Heart right ventricle (tissue), 16 donors: ENCODE measurements at regions not wholly inside any gene's neighbourhood (a gene's known extent, or its start where the extent isn't known, plus 50 kb on each side); places are given as distances from the start of the nearest gene placed in this dataset.

ENCODE experiments used
- ATAC-seq, 8 donors: fragments of 200-7000 bp; cut with Tn5 transposase; one replicate each; pipeline ENCODE4 v1.9.1; 2020; ENCODE audit warnings: mild to moderate bottlenecking in 8 of 8, moderate library complexity in 8 of 8, moderate number of reproducible peaks in 1 of 8
- DNase-seq, 2 donors: peaks; one replicate each; pipeline ENCODE4 v3.0.0-alpha.2; 2020
- H3K27ac ChIP-seq, 10 donors: fragments of 200-600 bp; sonication (generic) in 2 of 10; one replicate each; pipeline versions ENCODE4 v1.5.0 to v1.8.0; 2020 to 2022; ENCODE audit warnings: mild to moderate bottlenecking in 3 of 10
- H3K27me3 ChIP-seq, 7 donors: fragments of 200-600 bp; one replicate each; pipeline ENCODE4 v1.8.0; 2021 to 2022; ENCODE audit warnings: mild to moderate bottlenecking in 2 of 7
- H3K36me3 ChIP-seq, 9 donors: fragments of 200-600 bp; sonication (generic) in 1 of 9; one replicate each; pipeline versions ENCODE4 v1.5.0 to v1.8.0; 2020 to 2022; ENCODE audit warnings: mild to moderate bottlenecking in 2 of 9
- H3K4me1 ChIP-seq, 9 donors: fragments of 200-600 bp; sonication (generic) in 1 of 9; one replicate each; pipeline versions ENCODE4 v1.5.0 to v1.8.0; 2020 to 2022; ENCODE audit warnings: mild to moderate bottlenecking in 4 of 9
- H3K4me3 ChIP-seq, 10 donors: fragments of 200-600 bp; sonication (generic) in 2 of 10; one replicate each; pipeline versions ENCODE4 v1.5.0 to v1.8.0; 2020 to 2022; ENCODE audit warnings: mild to moderate bottlenecking in 7 of 10, moderate library complexity in 2 of 10
- H3K9me3 ChIP-seq, 11 donors: fragments of 200-600 bp in 10 of 11; sonication (generic) in 2 of 11; one replicate each; pipeline versions ENCODE4 v1.5.0 to v1.8.0; 2013 to 2022; ENCODE audit warnings: mild to moderate bottlenecking in 2 of 11, control low read depth in 1 of 11, moderate library complexity in 1 of 11
- CTCF ChIP-seq, 9 donors: fragments of 200-600 bp; sonication (generic) in 2 of 9; IDR thresholded peaks; one replicate each; pipeline versions ENCODE4 v1.5.0 to v1.8.0; 2021 to 2022; ENCODE audit warnings: antibody characterized with exemption in 9 of 9, mild to moderate bottlenecking in 5 of 9, moderate library complexity in 1 of 9
- WGBS, 2 donors: extraction: QIAGEN DNeasy Blood & Tissue Kit; methylation state at CpG; one replicate each; pipeline ENCODE4 v1.1.7; 2013; ENCODE audit warnings: inconsistent platforms in 1 of 2; 5-methylcytosine and 5-hydroxymethylcytosine counted together
- intact Hi-C, 10 donors: fragments of 100-400 bp; cut with DNase I; formaldehyde crosslinking; loops; one replicate each; pipeline versions ENCODE4 v1.11.1 to v1.14.2; 2022
- donor health status: Arrhythmogenic right ventricular cardiomyopathy.
- donor health status: ischemic (EF 13 %, LVEDD 7.1; RV severe dilation, severe dysfunction).
- donor health status: healthy with polysubstance abuse.
- donor health status: DM: no; HTN: yes; CAD: no.
- donor health status: DM: no; HTN: no; CAD: no.
- donor health status: ischemic (EF 25% LVEDD 6.9; RV normal size, moderate dysfunction).
- donor health status: ischemic (EF 25% LVEDD 5.7; RV mildly dilated, moderate dysfunction).
- donor health status: healthy.
- donor health status: DM: yes; HTN: yes; CAD: no.
- donor health status: Ischemic cardiomyopathy.
- donor health status: ischemic (EF 35%, LVEDD 5.7; RV mildly dilated, moderate dysfunction).
- donor health status: nonischemic (EF 11% LVEDD 7.7; RV severe dilation, severe dysfunction).
- donor health status: DM: yes; HTN: yes; CAD: no.
- donor health status: PGD.
- donor health status: ischemic (EF 29% LVEDD 5.4; RV normal size, mild dysfunction).
- donor health status: nonischemic (EF 23%, LVEDD 6.1; RV moderate dilation, normal function).

- Histone ChIP-seq H3K27ac (no peak overlapping the region), H3K9me3 (no peaks in the 10 kb centered on the region), H3K27me3 (peaks cover 0 to 2% (median 0%) of the 10 kb centered on the region in 7 donors), H3K36me3 (no peaks in the 10 kb centered on the region), H3K4me1 (no peaks in the 10 kb centered on the region), H3K4me3 (no peak overlapping the region)
- DNase-seq (no peak), ATAC-seq (no peak)
- intact Hi-C loops: loop anchor here in 2 of 10 donors (10.0 kb wide), 2 partner anchors 56 to 194 kb away; no protein-coding TSS in a partner anchor
- WGBS, 2 donors: 65% methylated on average over 2 of the region's 2 CpGs
- no peak for TF ChIP-seq CTCF (IDR thresholded peaks at IDR 0.05)
Observed at GRCh38 chr16:35399133-35399532, 1939.7 kb downstream of the TP53TG3F start.

- Histone ChIP-seq H3K27ac (no peak overlapping the region), H3K4me3 (no peak overlapping the region), H3K4me1 (no peaks in the 10 kb centered on the region), H3K27me3 (no peaks in the 10 kb centered on the region), H3K36me3 (no peaks in the 10 kb centered on the region), H3K9me3 (peaks cover 0 to 9% (median 0%) of the 10 kb centered on the region in 11 donors)
- no peak for TF ChIP-seq CTCF (IDR thresholded peaks at IDR 0.05)
- no peak for ATAC-seq
- intact Hi-C loops: loop anchor here in 1 of 10 donors (10.0 kb wide), 1 partner anchor 89 kb away; no protein-coding TSS in a partner anchor
- 50 to 62% methylated on average over 2 of the region's 2 CpGs for WGBS, 2 donors
- no peak for DNase-seq
Observed at GRCh38 chr16:35404273-35404672, 1944.9 kb downstream of the TP53TG3F start.

- ATAC-seq: no peak
- Histone ChIP-seq H3K4me3 (no peak overlapping the region), H3K27me3 (no peaks in the 10 kb centered on the region), H3K27ac (no peak overlapping the region), H3K9me3 (peaks cover 0 to 16% (median 0%) of the 10 kb centered on the region in 11 donors), H3K4me1 (no peaks in the 10 kb centered on the region), H3K36me3 (no peaks in the 10 kb centered on the region)
- WGBS, 2 donors: 26 to 32% methylated on average over 1 of the region's 1 CpG
- no peak for DNase-seq
- no peak for TF ChIP-seq CTCF (IDR thresholded peaks at IDR 0.05)
- intact Hi-C loops: loop anchor here in 1 of 10 donors (10.0 kb wide), 1 partner anchor 91 kb away; no protein-coding TSS in a partner anchor
Observed at GRCh38 chr16:35405526-35405925, 1946.1 kb downstream of the TP53TG3F start.

GRCh38 chr16:35409503-35409902 is 1950.1 kb downstream of the TP53TG3F start:
- no peak for TF ChIP-seq CTCF (IDR thresholded peaks at IDR 0.05)
- intact Hi-C loops: loop anchor here in 1 of 10 donors (10.0 kb wide), 1 partner anchor 95 kb away; no protein-coding TSS in a partner anchor
- H3K36me3 ChIP-seq: no peaks in the 10 kb centered on the region
- no peak overlapping the region for H3K27ac ChIP-seq
- ATAC-seq (no peak), DNase-seq (no peak)
- H3K4me1 ChIP-seq: no peaks in the 10 kb centered on the region
- H3K27me3 ChIP-seq: no peaks in the 10 kb centered on the region
- H3K9me3 ChIP-seq: peaks cover 0 to 38% (median 0%) of the 10 kb centered on the region in 11 donors
- H3K4me3 ChIP-seq: no peak overlapping the region
- 56 to 59% methylated on average over 1 of the region's 1 CpG for WGBS, 2 donors
